ENCODE measurements at regions not wholly inside any gene's neighbourhood (a gene's known extent, or its start where the extent isn't known, plus 50 kb on each side); places are given as distances from the start of the nearest gene placed in this dataset.

- no peak for DNase-seq (ENCODE audit: low read depth)
- TF ChIP-seq, protein P1, sequence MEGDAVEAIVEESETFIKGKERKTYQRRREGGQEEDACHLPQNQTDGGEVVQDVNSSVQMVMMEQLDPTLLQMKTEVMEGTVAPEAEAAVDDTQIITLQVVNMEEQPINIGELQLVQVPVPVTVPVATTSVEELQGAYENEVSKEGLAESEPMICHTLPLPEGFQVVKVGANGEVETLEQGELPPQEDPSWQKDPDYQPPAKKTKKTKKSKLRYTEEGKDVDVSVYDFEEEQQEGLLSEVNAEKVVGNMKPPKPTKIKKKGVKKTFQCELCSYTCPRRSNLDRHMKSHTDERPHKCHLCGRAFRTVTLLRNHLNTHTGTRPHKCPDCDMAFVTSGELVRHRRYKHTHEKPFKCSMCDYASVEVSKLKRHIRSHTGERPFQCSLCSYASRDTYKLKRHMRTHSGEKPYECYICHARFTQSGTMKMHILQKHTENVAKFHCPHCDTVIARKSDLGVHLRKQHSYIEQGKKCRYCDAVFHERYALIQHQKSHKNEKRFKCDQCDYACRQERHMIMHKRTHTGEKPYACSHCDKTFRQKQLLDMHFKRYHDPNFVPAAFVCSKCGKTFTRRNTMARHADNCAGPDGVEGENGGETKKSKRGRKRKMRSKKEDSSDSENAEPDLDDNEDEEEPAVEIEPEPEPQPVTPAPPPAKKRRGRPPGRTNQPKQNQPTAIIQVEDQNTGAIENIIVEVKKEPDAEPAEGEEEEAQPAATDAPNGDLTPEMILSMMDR (IDR thresholded peaks at IDR 0.05; ENCODE audit: control insufficient read depth, extremely low read depth, insufficient read depth), result no peak
- H3K4me3 ChIP-seq (ENCODE audit: low read depth, low read length), result no peak overlapping the region
Observed at GRCh38 chr14:86420131-86420530, 890.2 kb downstream of the FLRT2 start.

- DNase-seq (ENCODE audit: low read depth), result no peak
- TF ChIP-seq, protein P1 (IDR thresholded peaks at IDR 0.05; ENCODE audit: control insufficient read depth, extremely low read depth, insufficient read depth), result no peak
- H3K4me3 ChIP-seq (ENCODE audit: low read depth, low read length), result no peak overlapping the region
Observed at GRCh38 chr14:86414146-86414545, 884.2 kb downstream of the FLRT2 start.

- TF ChIP-seq, protein P1 (IDR thresholded peaks at IDR 0.05; ENCODE audit: control insufficient read depth, extremely low read depth, insufficient read depth), result no peak
- no peak for DNase-seq (ENCODE audit: low read depth)
- no peak overlapping the region for H3K4me3 ChIP-seq (ENCODE audit: low read depth, low read length)
Observed at GRCh38 chr14:86404989-86405649, 875.2 kb downstream of the FLRT2 start.

DNA sequence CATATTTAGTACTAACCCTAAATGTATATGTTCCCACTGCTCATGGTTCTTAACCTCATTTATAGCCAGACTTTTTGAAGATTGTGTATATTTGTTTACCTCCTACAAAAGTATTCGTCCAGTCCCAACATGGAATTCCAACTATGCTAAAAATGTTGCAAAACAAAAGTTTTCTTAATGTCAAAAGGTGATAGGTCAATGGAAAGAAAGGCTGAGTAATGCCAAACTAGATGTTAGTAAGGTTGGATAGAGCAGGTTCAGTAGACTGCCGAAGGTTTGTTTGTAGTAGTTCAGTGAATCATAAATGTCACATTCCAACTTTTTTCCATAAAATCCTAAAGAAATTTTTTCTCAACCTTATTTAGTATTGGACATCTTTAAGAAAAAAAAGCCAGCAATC, 874.5 kb downstream of the FLRT2 start:
- no peak overlapping the region for H3K4me3 ChIP-seq (ENCODE audit: low read depth, low read length)
- TF ChIP-seq, protein P1 (IDR thresholded peaks at IDR 0.05; ENCODE audit: control insufficient read depth, extremely low read depth, insufficient read depth), result no peak
- DNase-seq (ENCODE audit: low read depth), result no peak

DNA sequence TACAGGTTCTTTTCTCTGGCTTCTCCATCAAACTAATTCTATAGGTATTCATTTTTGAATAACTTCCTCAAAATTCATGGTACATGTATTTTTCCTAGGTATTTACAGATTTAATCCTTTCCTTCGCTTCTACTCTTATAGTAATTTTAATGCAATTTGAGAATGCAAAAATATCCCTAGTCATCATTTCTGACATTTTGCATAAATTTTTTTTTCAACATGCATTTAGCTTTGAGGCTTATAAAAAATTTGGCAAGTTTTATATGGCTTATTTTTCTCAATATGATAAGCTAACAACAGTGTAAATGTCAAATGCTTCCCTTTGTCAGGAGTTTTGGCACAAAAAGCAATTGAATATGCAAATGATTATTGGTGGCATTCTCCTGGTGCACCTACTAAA, 872.6 kb downstream of the FLRT2 start:
- TF ChIP-seq, protein P1 (IDR thresholded peaks at IDR 0.05; ENCODE audit: control insufficient read depth, extremely low read depth, insufficient read depth), result no peak
- no peak overlapping the region for H3K4me3 ChIP-seq (ENCODE audit: low read depth, low read length)

GRCh38 chr14:86391085-86391484, 861.1 kb downstream of the FLRT2 start:
- no peak overlapping the region for H3K4me3 ChIP-seq (ENCODE audit: low read depth, low read length)
- DNase-seq (ENCODE audit: low read depth), result no peak
- TF ChIP-seq, protein P1 (IDR thresholded peaks at IDR 0.05; ENCODE audit: control insufficient read depth, extremely low read depth, insufficient read depth), result no peak

More for the DNA sequence above, 872.6 kb downstream of the FLRT2 start:
- no peak for DNase-seq (ENCODE audit: low read depth)

DNA sequence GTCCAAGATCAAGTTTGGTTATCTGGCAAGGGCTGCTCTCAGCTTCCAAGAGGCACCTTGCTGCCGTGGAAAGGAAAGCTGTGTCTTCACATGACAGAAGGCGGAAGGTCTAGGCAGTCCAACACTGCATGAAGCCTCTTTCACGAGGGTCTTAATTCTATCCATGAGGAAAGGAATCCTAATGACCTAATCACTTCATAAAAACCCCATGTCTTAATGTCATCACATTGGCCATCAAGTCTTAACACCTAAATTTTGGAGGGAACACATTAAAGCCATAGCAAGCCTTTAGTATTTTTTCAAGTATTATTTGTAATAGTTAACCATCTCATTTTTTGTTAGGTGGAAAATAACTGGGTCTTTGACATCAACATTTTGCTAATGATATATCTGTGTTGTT, 858.3 kb downstream of the FLRT2 start:
- TF ChIP-seq, protein P1 (IDR thresholded peaks at IDR 0.05; ENCODE audit: control insufficient read depth, extremely low read depth, insufficient read depth), result no peak
- no peak for DNase-seq (ENCODE audit: low read depth)
- H3K4me3 ChIP-seq (ENCODE audit: low read depth, low read length), result no peak overlapping the region
